ENCODE measurements at regions not wholly inside any gene's neighbourhood (a gene's known extent, or its start where the extent isn't known, plus 50 kb on each side); places are given as distances from the start of the nearest gene placed in this dataset.

GRCh38 chr9:86756576-86757381 is 190.5 kb downstream of the GAS1 start:
- Mint-ChIP-seq H3K27ac (no peak overlapping the region), H3K4me1 (ENCODE audit: unreplicated experiment) (peaks cover 7% of the 10 kb centered on the region), H3K9me3 (peaks cover 4% of the 10 kb centered on the region), H3K36me3 (no peaks in the 10 kb centered on the region), H3K27me3 (no peaks in the 10 kb centered on the region), H3K4me3 (no peak overlapping the region)
- no peak for DNase-seq (ENCODE audit: extremely low spot score, unreplicated experiment)
- no peak for TF ChIP-seq CTCF (conservative IDR thresholded peaks at IDR 0.05)

- Mint-ChIP-seq H3K36me3 (no peaks in the 10 kb centered on the region), H3K9me3 (peaks cover 4% of the 10 kb centered on the region), H3K27ac (no peak overlapping the region), H3K4me1 (ENCODE audit: unreplicated experiment) (peaks cover 7% of the 10 kb centered on the region), H3K27me3 (no peaks in the 10 kb centered on the region), H3K4me3 (no peak overlapping the region)
- no peak for DNase-seq (ENCODE audit: extremely low spot score, unreplicated experiment)
- no peak for TF ChIP-seq CTCF (conservative IDR thresholded peaks at IDR 0.05)
These were observed 191.8 kb downstream of the GAS1 start for GRCh38 chr9:86755561-86755941.

DNA sequence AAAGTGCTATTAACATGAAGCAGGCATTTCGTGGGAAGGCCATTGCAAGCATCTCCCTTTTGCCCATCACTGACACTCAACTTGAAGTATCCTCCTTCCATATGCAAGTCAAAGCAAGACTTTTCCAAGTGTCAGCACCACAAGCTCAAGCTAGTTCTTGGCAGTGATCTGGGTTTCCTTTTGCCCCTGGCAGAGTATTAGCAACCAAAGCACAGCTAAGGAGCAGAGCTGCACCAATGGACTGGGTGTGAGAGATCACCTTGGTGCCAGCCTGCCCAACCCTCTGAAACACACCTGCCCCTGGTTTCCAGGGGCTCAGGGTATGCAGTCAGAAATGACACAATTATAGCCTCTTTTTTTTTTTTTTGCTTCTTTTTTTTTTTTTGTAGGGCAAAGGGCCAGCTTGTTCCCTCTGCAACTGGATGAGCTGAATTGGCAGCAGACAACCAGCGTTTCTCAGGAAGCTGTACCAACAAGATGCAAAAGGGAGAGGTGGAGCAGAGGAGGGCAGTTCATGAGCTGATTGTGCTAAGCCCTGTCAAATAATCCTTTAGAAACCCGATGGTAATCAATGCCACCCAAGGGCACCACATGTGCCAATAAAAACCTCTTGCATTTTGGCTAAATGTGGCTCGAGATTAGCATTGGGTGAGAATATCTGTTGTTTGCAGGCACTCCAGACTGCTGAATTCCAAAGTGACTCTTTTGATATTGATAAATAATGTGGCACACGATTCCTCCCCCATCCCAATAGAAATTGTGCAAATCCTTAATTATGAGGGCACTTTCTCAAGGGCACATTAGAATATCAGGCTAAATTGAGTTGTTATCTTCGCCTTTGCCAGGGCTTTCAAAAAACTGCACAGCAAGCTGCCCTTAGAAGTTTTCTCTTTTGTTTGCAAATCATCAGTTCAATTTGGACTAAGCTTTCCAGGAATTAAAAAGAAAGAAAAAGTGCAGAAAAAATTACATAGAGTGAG is 192.4 kb downstream of the GAS1 start:
- Mint-ChIP-seq H3K4me1 (ENCODE audit: unreplicated experiment) (peaks cover 11% of the 10 kb centered on the region), H3K27ac (no peak overlapping the region), H3K9me3 (peaks cover 1% of the 10 kb centered on the region), H3K36me3 (no peaks in the 10 kb centered on the region), H3K4me3 (no peak overlapping the region), H3K27me3 (no peaks in the 10 kb centered on the region)
- no peak for DNase-seq (ENCODE audit: extremely low spot score, unreplicated experiment)
- TF ChIP-seq CTCF (conservative IDR thresholded peaks at IDR 0.05), result no peak

DNA sequence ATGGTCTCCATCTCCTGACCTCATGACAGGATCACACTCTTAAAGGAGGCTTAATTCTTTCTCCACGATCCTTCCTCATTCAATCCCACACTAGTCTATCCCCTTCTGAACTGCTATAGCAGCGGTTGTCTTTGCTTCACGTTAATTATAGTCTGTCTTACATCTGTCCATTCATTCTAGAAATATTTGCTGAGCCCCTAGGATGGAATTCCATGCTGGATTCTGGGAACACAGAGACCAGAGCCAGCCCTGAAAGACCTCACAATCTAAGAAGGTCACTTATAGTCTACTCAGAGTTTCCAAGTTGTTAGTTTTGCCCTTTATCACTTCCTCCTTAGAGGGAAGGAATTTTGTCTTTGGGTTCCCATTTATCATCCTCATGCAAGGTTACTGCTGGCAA is 193.5 kb downstream of the GAS1 start:
- Mint-ChIP-seq H3K9me3 (no peaks in the 10 kb centered on the region), H3K36me3 (no peaks in the 10 kb centered on the region), H3K4me1 (ENCODE audit: unreplicated experiment) (peaks cover 17% of the 10 kb centered on the region), H3K4me3 (no peak overlapping the region), H3K27ac (no peak overlapping the region), H3K27me3 (no peaks in the 10 kb centered on the region)
- TF ChIP-seq CTCF (conservative IDR thresholded peaks at IDR 0.05), result no peak
- DNase-seq (ENCODE audit: extremely low spot score, unreplicated experiment), result no peak

GRCh38 chr9:86752733-86753132 is 194.6 kb downstream of the GAS1 start:
- DNase-seq (ENCODE audit: extremely low spot score, unreplicated experiment), result no peak
- H3K4me1 Mint-ChIP-seq (ENCODE audit: unreplicated experiment), result peaks cover 17% of the 10 kb centered on the region
- no peak overlapping the region for H3K4me3 Mint-ChIP-seq
- H3K9me3 Mint-ChIP-seq, result no peaks in the 10 kb centered on the region
- H3K36me3 Mint-ChIP-seq, result no peaks in the 10 kb centered on the region
- H3K27ac Mint-ChIP-seq, result no peak overlapping the region
- no peak for TF ChIP-seq CTCF (conservative IDR thresholded peaks at IDR 0.05)
- no peaks in the 10 kb centered on the region for H3K27me3 Mint-ChIP-seq
